ENCODE measurements at regions not wholly inside any gene's neighbourhood (a gene's known extent, or its start where the extent isn't known, plus 50 kb on each side); places are given as distances from the start of the nearest gene placed in this dataset.
"Not testable (repeated sequence)": the region's sequence is repeated elsewhere in the genome, so short reads cannot be mapped to it uniquely, and the experiment has no call there.

GRCh38 chr3:176097027-176097426 lies 1100.3 kb downstream of the TBL1XR1 start:
- TF ChIP-seq CTCF (IDR thresholded peaks at IDR 0.05; ENCODE audit: insufficient read depth, low read depth, low read length) (no peak), EZH2 (IDR thresholded peaks at IDR 0.05; ENCODE audit: insufficient read depth, low read length) (no peak)
- Histone ChIP-seq H3K4me3 (ENCODE audit: insufficient read depth, low read depth, low read length) (no peak overlapping the region), H3K9ac (ENCODE audit: low read length) (no peak overlapping the region), H3K79me2 (ENCODE audit: insufficient read depth, low read length) (no peaks in the 10 kb centered on the region), H3K4me2 (ENCODE audit: low read length) (no peak overlapping the region), H2AFZ (ENCODE audit: low read depth, low read length) (no peak overlapping the region), H3K27me3 (ENCODE audit: insufficient read depth, low read length) (no peaks in the 10 kb centered on the region), H3K9me3 (ENCODE audit: insufficient read depth, low read depth, low read length) (no peaks in the 10 kb centered on the region), H3K36me3 (ENCODE audit: insufficient read depth, low read length) (no peaks in the 10 kb centered on the region), H4K20me1 (ENCODE audit: insufficient read depth, low read length) (no peaks in the 10 kb centered on the region), H3K4me1 (ENCODE audit: insufficient read depth, low read length) (no peaks in the 10 kb centered on the region), H3K27ac (ENCODE audit: low read depth, low read length) (no peak overlapping the region)
- H3K4me3 Mint-ChIP-seq (ENCODE audit: unreplicated experiment) = no peak overlapping the region
- H3K27me3 Mint-ChIP-seq (ENCODE audit: low read depth, unreplicated experiment) = no peaks in the 10 kb centered on the region
- no peaks in the 10 kb centered on the region for H3K9me3 Mint-ChIP-seq (ENCODE audit: unreplicated experiment)
- DNase-seq (ENCODE audit: low read depth) (no peak), FAIRE-seq (no peak)
- H3K36me3 Mint-ChIP-seq (ENCODE audit: low read depth, unreplicated experiment) = no peaks in the 10 kb centered on the region
- no peak overlapping the region for H3K27ac Mint-ChIP-seq (ENCODE audit: unreplicated experiment)
- no peaks in the 10 kb centered on the region for H3K4me1 Mint-ChIP-seq (ENCODE audit: low read depth, unreplicated experiment)

DNA sequence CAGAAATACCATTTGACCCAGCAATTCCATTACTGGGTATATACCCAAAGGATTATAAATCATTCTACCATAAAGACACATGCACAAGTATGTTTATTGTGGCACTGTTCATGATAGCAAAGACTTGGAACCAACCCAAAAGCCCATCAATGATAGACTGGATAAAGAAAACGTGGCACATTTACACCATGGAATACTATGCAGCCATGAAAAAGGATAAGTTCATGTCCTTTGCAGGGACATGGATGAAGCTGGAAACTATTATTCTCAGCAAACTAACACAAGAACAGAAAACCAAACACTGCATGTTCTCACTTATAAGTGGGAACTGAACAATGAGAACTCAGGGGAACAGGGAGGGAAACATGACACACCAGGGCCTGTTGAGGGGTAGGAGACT lies 1103.4 kb downstream of the TBL1XR1 start:
- not testable (repeated sequence) for H3K36me3 ChIP-seq (ENCODE audit: insufficient read depth, low read length); H3K4me2 ChIP-seq (ENCODE audit: low read length); H4K20me1 ChIP-seq (ENCODE audit: insufficient read depth, low read length); H3K27me3 ChIP-seq (ENCODE audit: insufficient read depth, low read length); H3K4me3 ChIP-seq (ENCODE audit: insufficient read depth, low read depth, low read length); H3K4me1 Mint-ChIP-seq (ENCODE audit: low read depth, unreplicated experiment); H3K36me3 Mint-ChIP-seq (ENCODE audit: low read depth, unreplicated experiment); H3K79me2 ChIP-seq (ENCODE audit: insufficient read depth, low read length); H3K27ac Mint-ChIP-seq (ENCODE audit: unreplicated experiment); H3K9ac ChIP-seq (ENCODE audit: low read length); H3K9me3 ChIP-seq (ENCODE audit: insufficient read depth, low read depth, low read length); H3K4me3 Mint-ChIP-seq (ENCODE audit: unreplicated experiment); H3K27me3 Mint-ChIP-seq (ENCODE audit: low read depth, unreplicated experiment); DNase-seq (ENCODE audit: low read depth); H3K4me1 ChIP-seq (ENCODE audit: insufficient read depth, low read length); H3K9me3 Mint-ChIP-seq (ENCODE audit: unreplicated experiment); FAIRE-seq; H3K27ac ChIP-seq (ENCODE audit: low read depth, low read length); H2AFZ ChIP-seq (ENCODE audit: low read depth, low read length)

GRCh38 chr3:176090727-176091126 lies 1106.6 kb downstream of the TBL1XR1 start:
- H3K27ac ChIP-seq (ENCODE audit: low read depth, low read length) = no peak overlapping the region
- no peaks in the 10 kb centered on the region for H3K36me3 ChIP-seq (ENCODE audit: insufficient read depth, low read length)
- H3K9me3 ChIP-seq (ENCODE audit: insufficient read depth, low read depth, low read length) = no peaks in the 10 kb centered on the region
- no peak overlapping the region for H3K4me3 ChIP-seq (ENCODE audit: insufficient read depth, low read depth, low read length)
- H3K4me1 Mint-ChIP-seq (ENCODE audit: low read depth, unreplicated experiment) = no peaks in the 10 kb centered on the region
- H3K4me2 ChIP-seq (ENCODE audit: low read length) = no peak overlapping the region
- H3K9ac ChIP-seq (ENCODE audit: low read length) = no peak overlapping the region
- H3K4me1 ChIP-seq (ENCODE audit: insufficient read depth, low read length) = no peaks in the 10 kb centered on the region
- no peaks in the 10 kb centered on the region for H3K27me3 ChIP-seq (ENCODE audit: insufficient read depth, low read length)
- DNase-seq (ENCODE audit: low read depth) (no peak), FAIRE-seq (no peak)
- TF ChIP-seq CTCF (IDR thresholded peaks at IDR 0.05; ENCODE audit: insufficient read depth, low read depth, low read length) = no peak
- no peak for TF ChIP-seq EZH2 (IDR thresholded peaks at IDR 0.05; ENCODE audit: insufficient read depth, low read length)
- no peaks in the 10 kb centered on the region for H4K20me1 ChIP-seq (ENCODE audit: insufficient read depth, low read length)
- H3K79me2 ChIP-seq (ENCODE audit: insufficient read depth, low read length) = no peaks in the 10 kb centered on the region
- H3K9me3 Mint-ChIP-seq (ENCODE audit: unreplicated experiment) = no peaks in the 10 kb centered on the region
- no peak overlapping the region for H3K27ac Mint-ChIP-seq (ENCODE audit: unreplicated experiment)
- H3K4me3 Mint-ChIP-seq (ENCODE audit: unreplicated experiment) = no peak overlapping the region
- H3K27me3 Mint-ChIP-seq (ENCODE audit: low read depth, unreplicated experiment) = no peaks in the 10 kb centered on the region
- no peaks in the 10 kb centered on the region for H3K36me3 Mint-ChIP-seq (ENCODE audit: low read depth, unreplicated experiment)
- no peak overlapping the region for H2AFZ ChIP-seq (ENCODE audit: low read depth, low read length)

Measured in astrocyte (in vitro differentiated cells and primary cell).